ENCODE measurements at regions not wholly inside any gene's neighbourhood (a gene's known extent, or its start where the extent isn't known, plus 50 kb on each side); places are given as distances from the start of the nearest gene placed in this dataset.

- Histone ChIP-seq H3K4me1 (ENCODE audit: control insufficient read depth in 2 of 2, insufficient read depth in 1 of 2, low read depth in 1 of 2, low read length in 2 of 2) (peaks cover 0 to 12% of the 10 kb centered on the region in 2 donors), H3K79me1 (ENCODE audit: low read depth, low read length) (no peaks in the 10 kb centered on the region), H2BK5ac (ENCODE audit: low read length) (no peak overlapping the region), H3K27me3 (ENCODE audit: control insufficient read depth in 3 of 3, insufficient read depth in 3 of 3, low read depth in 1 of 3, low read length in 3 of 3) (no peaks in the 10 kb centered on the region), H3K9ac (ENCODE audit: low read depth, low read length, poor library complexity) (no peak overlapping the region), H2BK15ac (ENCODE audit: low read length) (no peak overlapping the region), H3K14ac (ENCODE audit: low read length) (no peak overlapping the region), H3K27ac (replicated peaks; ENCODE audit: low read length) (no peak overlapping the region), H3K36me3 (replicated peaks in 1 of 2; ENCODE audit: control insufficient read depth in 2 of 2, insufficient read depth in 2 of 2, low read length in 2 of 2) (peaks cover 0 to 26% of the 10 kb centered on the region in 2 donors), H3K18ac (ENCODE audit: low read length) (no peak overlapping the region), H3K9me3 (replicated peaks in 1 of 2; ENCODE audit: control insufficient read depth in 2 of 2, insufficient read depth in 1 of 2, low read depth in 1 of 2, low read length in 2 of 2) (peaks cover 0 to 6% of the 10 kb centered on the region in 2 donors), H3K4ac (ENCODE audit: low read length) (no peak overlapping the region), H3K4me2 (ENCODE audit: insufficient read depth, low read length, poor library complexity, severe bottlenecking) (no peak overlapping the region), H2AK5ac (ENCODE audit: low read depth, low read length) (no peak overlapping the region), H4K91ac (ENCODE audit: low read depth, low read length, poor library complexity) (no peak overlapping the region), H3K23ac (ENCODE audit: low read depth, low read length, poor library complexity) (no peak overlapping the region), H2BK120ac (ENCODE audit: low read depth, low read length) (no peak overlapping the region), H2BK12ac (ENCODE audit: low read length) (no peak overlapping the region), H2AFZ (ENCODE audit: low read length) (no peak overlapping the region), H4K8ac (ENCODE audit: low read depth, low read length) (no peak overlapping the region), H3K4me3 (ENCODE audit: low read length in 2 of 2) (no peak overlapping the region)
- no peak for DNase-seq (ENCODE audit: low spot score)
- no CpG with 5 or more reads among the region's 1 CpG for WGBS, 2 donors (ENCODE audit: extremely low coverage in 2 of 2, insufficient read length in 2 of 2, insufficient replicate concordance in 1 of 2)
These were observed 876.5 kb downstream of the USP25 start for GRCh38 chr21:16606271-16606670.

DNA sequence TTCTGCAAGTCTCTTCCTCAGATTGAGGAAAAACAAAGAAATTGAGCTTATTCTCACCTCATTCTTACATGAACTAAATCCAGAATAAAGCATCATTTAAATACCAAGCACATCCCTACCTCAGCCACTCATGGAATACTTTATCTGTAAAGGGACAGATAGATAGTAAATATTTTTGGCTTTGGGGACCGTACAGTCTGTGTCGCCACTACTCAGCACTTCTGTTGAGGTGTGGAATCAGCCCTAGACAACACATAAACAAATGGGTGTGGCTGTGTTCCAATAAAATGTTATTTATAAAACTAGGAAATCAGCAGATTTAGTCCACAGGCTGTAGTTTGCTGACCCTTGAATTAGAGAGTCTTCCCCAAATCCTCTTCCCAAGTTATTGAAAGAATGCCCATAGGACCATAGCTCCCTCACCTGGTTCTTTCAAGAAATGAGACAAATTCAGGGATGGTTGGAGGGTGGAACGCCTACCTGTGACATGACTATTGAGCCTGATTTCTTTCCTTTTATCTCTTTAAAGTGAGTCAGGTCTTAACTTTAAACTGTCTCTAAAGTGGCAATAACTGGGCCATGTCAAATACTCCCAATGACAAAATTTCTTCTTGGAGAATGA, 878.5 kb downstream of the USP25 start:
- WGBS, 2 donors (ENCODE audit: extremely low coverage in 2 of 2, insufficient read length in 2 of 2, insufficient replicate concordance in 1 of 2), result no CpG with 5 or more reads among the region's 3 CpGs
- H3K79me1 ChIP-seq (ENCODE audit: low read depth, low read length), result no peaks in the 10 kb centered on the region

GRCh38 chr21:16619281-16619680, 889.5 kb downstream of the USP25 start:
- no peak overlapping the region for H3K4me2 ChIP-seq (ENCODE audit: insufficient read depth, low read length, poor library complexity, severe bottlenecking)
- H3K18ac ChIP-seq (ENCODE audit: low read length), result no peak overlapping the region
- H3K27ac ChIP-seq (replicated peaks; ENCODE audit: low read length), result no peak overlapping the region
- H3K23ac ChIP-seq (ENCODE audit: low read depth, low read length, poor library complexity), result no peak overlapping the region
- H3K79me1 ChIP-seq (ENCODE audit: low read depth, low read length), result no peaks in the 10 kb centered on the region
- no peak for DNase-seq (ENCODE audit: low spot score)
- no peak overlapping the region for H2BK5ac ChIP-seq (ENCODE audit: low read length)
- H3K4me3 ChIP-seq (ENCODE audit: low read length in 2 of 2), result no peak overlapping the region
- H2AK5ac ChIP-seq (ENCODE audit: low read depth, low read length), result no peak overlapping the region
- no peak overlapping the region for H4K8ac ChIP-seq (ENCODE audit: low read depth, low read length)
- no peak overlapping the region for H2BK12ac ChIP-seq (ENCODE audit: low read length)
- H4K91ac ChIP-seq (ENCODE audit: low read depth, low read length, poor library complexity), result no peak overlapping the region
- H2BK120ac ChIP-seq (ENCODE audit: low read depth, low read length), result no peak overlapping the region
- no peak overlapping the region for H3K14ac ChIP-seq (ENCODE audit: low read length)
- peaks cover 0 to 4% of the 10 kb centered on the region in 2 donors for H3K36me3 ChIP-seq (replicated peaks in 1 of 2; ENCODE audit: control insufficient read depth in 2 of 2, insufficient read depth in 2 of 2, low read length in 2 of 2)
- H3K27me3 ChIP-seq (ENCODE audit: control insufficient read depth in 3 of 3, insufficient read depth in 3 of 3, low read depth in 1 of 3, low read length in 3 of 3), result no peaks in the 10 kb centered on the region
- no CpG with 5 or more reads among the region's 2 CpGs for WGBS, 2 donors (ENCODE audit: extremely low coverage in 2 of 2, insufficient read length in 2 of 2, insufficient replicate concordance in 1 of 2)
- no peak overlapping the region for H3K4ac ChIP-seq (ENCODE audit: low read length)
- peaks cover 0 to 2% of the 10 kb centered on the region in 2 donors for H3K9me3 ChIP-seq (replicated peaks in 1 of 2; ENCODE audit: control insufficient read depth in 2 of 2, insufficient read depth in 1 of 2, low read depth in 1 of 2, low read length in 2 of 2)
- no peak overlapping the region for H3K9ac ChIP-seq (ENCODE audit: low read depth, low read length, poor library complexity)
- no peaks in the 10 kb centered on the region for H3K4me1 ChIP-seq (ENCODE audit: control insufficient read depth in 2 of 2, insufficient read depth in 1 of 2, low read depth in 1 of 2, low read length in 2 of 2)
- H2BK15ac ChIP-seq (ENCODE audit: low read length), result no peak overlapping the region
- H2AFZ ChIP-seq (ENCODE audit: low read length), result no peak overlapping the region

More for the DNA sequence above, 878.5 kb downstream of the USP25 start:
- no peak overlapping the region for H2BK12ac ChIP-seq (ENCODE audit: low read length)
- H2AFZ ChIP-seq (ENCODE audit: low read length), result no peak overlapping the region
- no peak overlapping the region for H3K4me2 ChIP-seq (ENCODE audit: insufficient read depth, low read length, poor library complexity, severe bottlenecking)
- no peak overlapping the region for H3K18ac ChIP-seq (ENCODE audit: low read length)
- no peak overlapping the region for H3K27ac ChIP-seq (replicated peaks; ENCODE audit: low read length)
- H3K36me3 ChIP-seq (replicated peaks in 1 of 2; ENCODE audit: control insufficient read depth in 2 of 2, insufficient read depth in 2 of 2, low read length in 2 of 2), result peaks cover 0 to 26% of the 10 kb centered on the region in 2 donors
- H3K4me1 ChIP-seq (ENCODE audit: control insufficient read depth in 2 of 2, insufficient read depth in 1 of 2, low read depth in 1 of 2, low read length in 2 of 2), result peaks cover 0 to 12% of the 10 kb centered on the region in 2 donors
- H3K23ac ChIP-seq (ENCODE audit: low read depth, low read length, poor library complexity), result no peak overlapping the region
- no peak overlapping the region for H2AK5ac ChIP-seq (ENCODE audit: low read depth, low read length)
- no peak overlapping the region for H4K8ac ChIP-seq (ENCODE audit: low read depth, low read length)
- no peak overlapping the region for H2BK120ac ChIP-seq (ENCODE audit: low read depth, low read length)
- H2BK15ac ChIP-seq (ENCODE audit: low read length), result no peak overlapping the region
- no peak overlapping the region for H3K4ac ChIP-seq (ENCODE audit: low read length)
- no peak overlapping the region for H3K14ac ChIP-seq (ENCODE audit: low read length)
- H4K91ac ChIP-seq (ENCODE audit: low read depth, low read length, poor library complexity), result no peak overlapping the region
- no peak for DNase-seq (ENCODE audit: low spot score)
- no peaks in the 10 kb centered on the region for H3K27me3 ChIP-seq (ENCODE audit: control insufficient read depth in 3 of 3, insufficient read depth in 3 of 3, low read depth in 1 of 3, low read length in 3 of 3)
- peaks cover 0 to 6% of the 10 kb centered on the region in 2 donors for H3K9me3 ChIP-seq (replicated peaks in 1 of 2; ENCODE audit: control insufficient read depth in 2 of 2, insufficient read depth in 1 of 2, low read depth in 1 of 2, low read length in 2 of 2)
- H3K9ac ChIP-seq (ENCODE audit: low read depth, low read length, poor library complexity), result no peak overlapping the region
- H3K4me3 ChIP-seq (ENCODE audit: low read length in 2 of 2), result no peak overlapping the region
- no peak overlapping the region for H2BK5ac ChIP-seq (ENCODE audit: low read length)

- Histone ChIP-seq H3K14ac (ENCODE audit: low read length) (no peak overlapping the region), H3K27me3 (ENCODE audit: control insufficient read depth in 3 of 3, insufficient read depth in 3 of 3, low read depth in 1 of 3, low read length in 3 of 3) (no peaks in the 10 kb centered on the region), H2BK120ac (ENCODE audit: low read depth, low read length) (no peak overlapping the region), H3K4ac (ENCODE audit: low read length) (no peak overlapping the region), H3K23ac (ENCODE audit: low read depth, low read length, poor library complexity) (no peak overlapping the region), H2BK15ac (ENCODE audit: low read length) (no peak overlapping the region), H2BK12ac (ENCODE audit: low read length) (no peak overlapping the region), H3K18ac (ENCODE audit: low read length) (no peak overlapping the region), H2BK5ac (ENCODE audit: low read length) (no peak overlapping the region), H4K8ac (ENCODE audit: low read depth, low read length) (no peak overlapping the region), H3K79me1 (ENCODE audit: low read depth, low read length) (no peaks in the 10 kb centered on the region), H4K91ac (ENCODE audit: low read depth, low read length, poor library complexity) (no peak overlapping the region), H3K4me2 (ENCODE audit: insufficient read depth, low read length, poor library complexity, severe bottlenecking) (no peak overlapping the region), H2AFZ (ENCODE audit: low read length) (no peak overlapping the region), H3K4me1 (ENCODE audit: control insufficient read depth in 2 of 2, insufficient read depth in 1 of 2, low read depth in 1 of 2, low read length in 2 of 2) (peaks cover 0 to 2% of the 10 kb centered on the region in 2 donors), H3K36me3 (replicated peaks in 1 of 2; ENCODE audit: control insufficient read depth in 2 of 2, insufficient read depth in 2 of 2, low read length in 2 of 2) (peaks cover 0 to 4% of the 10 kb centered on the region in 2 donors), H3K9ac (ENCODE audit: low read depth, low read length, poor library complexity) (no peak overlapping the region), H3K27ac (replicated peaks; ENCODE audit: low read length) (no peak overlapping the region), H3K9me3 (replicated peaks in 1 of 2; ENCODE audit: control insufficient read depth in 2 of 2, insufficient read depth in 1 of 2, low read depth in 1 of 2, low read length in 2 of 2) (peaks cover 0 to 2% of the 10 kb centered on the region in 2 donors), H2AK5ac (ENCODE audit: low read depth, low read length) (no peak overlapping the region), H3K4me3 (ENCODE audit: low read length in 2 of 2) (no peak overlapping the region)
- DNase-seq (ENCODE audit: low spot score), result no peak
- no CpG with 5 or more reads among the region's 1 CpG for WGBS, 2 donors (ENCODE audit: extremely low coverage in 2 of 2, insufficient read length in 2 of 2, insufficient replicate concordance in 1 of 2)
These were observed 891.1 kb downstream of the USP25 start for GRCh38 chr21:16620786-16621320.

All from neuronal stem cell (in vitro differentiated cells).